Aorta (tissue), 5 donors: ENCODE measurements at regions not wholly inside any gene's neighbourhood (a gene's known extent, or its start where the extent isn't known, plus 50 kb on each side); places are given as distances from the start of the nearest gene placed in this dataset.

Source experiments
- ATAC-seq: fragments of 200-7000 bp; cut with Tn5 transposase; one replicate; pipeline ENCODE4 v1.9.1; 2022; ENCODE audit warnings: moderate library complexity; ENCODE audit not compliant: low FRiP score
- DNase-seq, 2 donors: peaks; one replicate each; pipeline ENCODE4 v3.0.0-alpha.2; 2020
- H3K27ac ChIP-seq, 2 donors: one replicate each; pipeline ENCODE4 v1.5.1; 2013; ENCODE audit warnings: low read length in 2 of 2, mild to moderate bottlenecking in 2 of 2, moderate library complexity in 2 of 2, control low read depth in 1 of 2, inconsistent platforms in 1 of 2, low read depth in 1 of 2
- H3K27me3 ChIP-seq, 2 donors: one replicate each; pipeline ENCODE4 v1.6.1; 2013; ENCODE audit warnings: control low read depth in 1 of 2, low read length in 1 of 2, mild to moderate bottlenecking in 1 of 2, moderate library complexity in 1 of 2; ENCODE audit not compliant: insufficient read depth in 2 of 2, control insufficient read depth in 1 of 2
- H3K36me3 ChIP-seq, 2 donors: one replicate each; pipeline ENCODE4 v1.6.1; 2013; ENCODE audit warnings: control low read depth in 1 of 2, low read length in 1 of 2, mild to moderate bottlenecking in 1 of 2; ENCODE audit not compliant: insufficient read depth in 2 of 2, control insufficient read depth in 1 of 2
- H3K4me1 ChIP-seq, 2 donors: one replicate each; pipeline ENCODE4 v1.6.1; 2013; ENCODE audit warnings: low read length in 2 of 2, control low read depth in 1 of 2, mild to moderate bottlenecking in 1 of 2, moderate library complexity in 1 of 2; ENCODE audit not compliant: insufficient read depth in 2 of 2, control insufficient read depth in 1 of 2
- H3K4me3 ChIP-seq, 2 donors: one replicate each; pipeline ENCODE4 v1.5.1; 2013; ENCODE audit warnings: low read length in 2 of 2, control low read depth in 1 of 2, mild to moderate bottlenecking in 1 of 2
- H3K9me3 ChIP-seq: one replicate; pipeline ENCODE4 v1.6.1; 2013; ENCODE audit warnings: mild to moderate bottlenecking, low read length; ENCODE audit not compliant: control insufficient read depth
- WGBS, 2 donors: extraction: QIAGEN DNeasy Blood & Tissue Kit; methylation state at CpG; one replicate each; pipeline ENCODE4 v1.1.7; 2013; 5-methylcytosine and 5-hydroxymethylcytosine counted together
- intact Hi-C, 2 donors: fragments of 100-400 bp; cut with DNase I; formaldehyde crosslinking; loops; one replicate each; pipeline versions ENCODE4 v1.14.2 to v1.15.0; 2022
- donor health status: healthy with polysubstance abuse.
- donor health status: Bipolar disorder and iron deficiency.
- donor health status: DM: no; HTN: no; CAD: no.
- donor health status: DM: no; HTN: no; CAD: no.
- donor health status: DM: yes; HTN: yes; CAD: no.

DNA sequence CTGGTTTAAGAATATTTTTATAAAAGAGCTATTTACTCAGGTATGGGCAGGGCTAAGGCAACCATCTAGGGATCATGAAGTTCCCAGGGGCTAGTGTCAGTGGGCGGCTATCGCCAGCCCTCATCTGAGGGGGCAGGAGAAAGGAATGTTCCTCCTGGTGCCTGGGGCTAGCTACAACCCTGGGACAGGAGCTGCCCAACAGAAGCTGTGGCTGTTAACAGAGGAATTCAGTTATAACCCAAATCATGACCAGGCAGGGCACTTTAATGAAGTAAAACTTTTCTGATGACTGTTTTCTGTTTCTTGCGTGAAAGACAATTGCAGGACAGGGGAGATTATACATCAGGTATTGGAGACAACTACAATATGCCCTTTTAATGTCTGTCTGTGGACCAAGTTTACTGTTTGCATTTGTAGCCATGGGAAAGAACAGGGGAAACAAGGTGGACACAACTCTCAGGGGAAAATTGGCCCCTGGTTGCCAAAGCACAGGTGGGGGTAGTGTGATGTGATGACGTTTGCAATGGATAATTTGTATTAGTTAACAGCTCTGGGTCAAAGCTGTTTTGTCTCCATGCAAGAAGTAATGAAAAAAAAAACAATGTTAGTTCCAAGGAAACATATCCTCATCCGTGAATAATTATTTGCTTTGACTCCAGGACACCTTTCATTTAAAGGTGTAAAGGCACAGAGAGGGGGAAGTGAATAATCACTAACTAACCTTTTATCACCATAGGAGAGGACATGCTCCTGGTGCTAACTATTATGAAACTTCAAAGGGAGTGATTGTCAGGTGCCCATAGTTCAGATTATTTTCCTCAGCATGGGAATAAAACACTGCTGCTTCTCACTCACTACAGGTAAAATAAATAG lies 105.2 kb downstream of the TSEN15 start:
- ATAC-seq = no peak
- Histone ChIP-seq H3K27ac (no peak overlapping the region), H3K36me3 (no peaks in the 10 kb centered on the region), H3K4me1 (no peaks in the 10 kb centered on the region), H3K9me3 (no peaks in the 10 kb centered on the region), H3K4me3 (no peak overlapping the region), H3K27me3 (no peaks in the 10 kb centered on the region)
- WGBS, 2 donors = 77 to 79% methylated on average over 5 of the region's 5 CpGs
- no peak for DNase-seq
- intact Hi-C loops = no loop called here

DNA sequence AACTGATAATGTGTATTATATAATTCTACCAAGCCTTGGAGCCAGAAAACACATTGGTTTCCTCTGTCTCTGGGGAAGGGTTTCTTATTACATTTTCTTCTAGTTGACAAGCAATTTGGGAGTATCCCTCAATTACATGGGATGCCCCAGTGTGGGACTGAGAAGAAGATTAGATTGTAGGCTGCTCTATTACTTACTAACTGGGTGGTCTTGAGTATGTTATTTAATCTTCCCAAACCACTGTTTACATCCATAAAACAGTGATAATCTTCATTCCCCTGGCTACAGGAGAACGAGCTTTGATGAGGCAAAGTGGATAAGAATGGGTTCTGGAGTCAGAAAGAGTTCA lies 105.8 kb downstream of the TSEN15 start:
- Histone ChIP-seq H3K27ac (no peak overlapping the region), H3K9me3 (no peaks in the 10 kb centered on the region), H3K36me3 (no peaks in the 10 kb centered on the region), H3K4me1 (no peaks in the 10 kb centered on the region), H3K27me3 (no peaks in the 10 kb centered on the region), H3K4me3 (no peak overlapping the region)
- no peak for DNase-seq
- intact Hi-C loops = no loop called here
- no peak for ATAC-seq
- WGBS, 2 donors = 77 to 84% methylated on average over 1 of the region's 1 CpG

DNA sequence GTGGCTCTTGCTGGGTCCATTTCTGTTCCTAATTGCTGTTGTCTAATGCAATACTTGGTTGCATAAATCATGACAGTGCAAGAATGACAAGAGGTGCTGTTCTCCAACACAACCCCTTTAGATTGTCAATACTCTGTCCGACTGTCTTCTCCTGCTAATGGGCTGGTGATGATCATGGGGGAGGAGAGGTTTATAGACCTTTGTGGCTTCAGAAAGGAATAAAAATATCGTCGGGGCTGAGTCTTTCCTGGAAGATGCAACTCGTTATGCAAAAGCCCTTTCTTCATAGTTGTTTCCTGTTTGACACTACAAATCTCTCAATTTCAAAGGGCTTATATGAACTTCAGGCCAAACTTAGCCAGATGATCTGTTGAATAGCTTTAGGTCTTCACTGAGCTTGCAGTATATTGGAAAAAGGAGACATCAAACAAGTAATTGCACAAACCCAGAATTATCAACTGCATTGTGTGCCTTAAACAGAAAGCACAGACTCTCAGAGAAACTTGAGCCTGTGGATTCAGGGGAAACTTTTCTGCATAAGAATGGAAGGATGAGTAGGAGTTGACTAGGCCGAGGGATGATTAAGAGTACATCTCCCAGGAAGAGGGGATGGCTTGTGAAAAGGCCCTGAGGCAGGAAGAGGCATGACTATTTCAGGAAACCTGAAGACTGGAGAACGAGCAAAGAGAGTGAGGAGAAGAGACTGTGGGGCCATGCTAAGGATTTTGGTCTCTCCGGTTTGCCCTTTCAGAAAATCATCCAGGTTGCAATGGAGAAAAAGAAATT lies 107.6 kb downstream of the TSEN15 start:
- Histone ChIP-seq H3K4me1 (no peaks in the 10 kb centered on the region), H3K27me3 (no peaks in the 10 kb centered on the region), H3K27ac (no peak overlapping the region), H3K9me3 (no peaks in the 10 kb centered on the region), H3K4me3 (no peak overlapping the region), H3K36me3 (no peaks in the 10 kb centered on the region)
- 88 to 94% methylated on average over 7 of the region's 7 CpGs for WGBS, 2 donors
- intact Hi-C loops = no loop called here
- DNase-seq (no peak), ATAC-seq (no peak)

DNA sequence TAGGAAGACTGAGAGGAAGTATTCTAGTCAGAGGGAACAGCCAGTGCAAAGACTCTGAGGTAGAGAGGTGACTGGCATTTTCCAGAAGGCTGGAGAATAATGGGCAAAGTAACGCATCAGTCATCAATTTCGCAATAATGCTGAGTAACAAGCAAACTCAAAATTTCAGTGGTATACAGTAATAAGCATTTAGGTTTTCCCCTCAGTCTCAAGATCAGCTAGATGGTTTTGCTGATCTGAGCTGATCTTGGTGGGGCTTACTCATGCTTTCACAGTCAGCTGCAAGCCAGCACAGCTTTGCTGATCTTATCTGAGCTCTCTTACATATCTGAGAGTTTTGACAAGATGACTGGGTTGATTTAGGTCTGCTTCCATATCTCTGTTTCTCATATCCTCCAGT lies 108.7 kb downstream of the TSEN15 start:
- no peak overlapping the region for H3K4me3 ChIP-seq
- intact Hi-C loops = no loop called here
- H3K27ac ChIP-seq = no peak overlapping the region
- WGBS, 2 donors = 90 to 94% methylated on average over 2 of the region's 2 CpGs
- no peaks in the 10 kb centered on the region for H3K27me3 ChIP-seq
- ATAC-seq (no peak), DNase-seq (no peak)
- no peaks in the 10 kb centered on the region for H3K36me3 ChIP-seq
- H3K4me1 ChIP-seq = no peaks in the 10 kb centered on the region
- H3K9me3 ChIP-seq = peaks cover 2% of the 10 kb centered on the region

DNA sequence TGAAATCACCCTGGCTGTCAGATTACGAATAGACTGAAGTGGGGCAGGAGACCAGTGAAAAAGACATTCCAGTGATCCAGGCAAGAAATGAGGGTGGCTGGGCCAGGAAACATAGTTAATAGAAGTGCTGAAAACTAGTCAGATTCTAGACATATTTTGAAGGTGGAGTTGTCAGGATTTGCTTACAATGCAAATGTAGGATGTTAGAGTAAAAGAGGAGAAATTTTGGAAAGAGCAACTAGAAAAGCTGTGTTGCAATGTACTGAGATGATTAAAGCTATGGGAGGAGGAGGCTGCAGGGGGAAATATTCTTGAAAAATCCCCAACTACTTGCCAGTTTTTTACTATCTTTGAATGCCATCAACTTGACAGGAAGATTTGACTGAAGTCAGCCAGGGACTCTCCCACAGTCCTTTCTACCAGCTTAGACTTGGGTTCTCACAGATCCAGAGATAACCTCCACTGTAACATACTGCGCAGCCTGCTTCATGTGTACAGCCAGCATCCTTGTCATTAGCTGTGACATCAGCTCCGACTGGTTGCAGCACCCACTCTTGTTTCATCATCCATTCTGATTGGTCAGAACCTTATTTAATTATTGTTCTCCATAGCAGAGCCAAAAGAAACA lies 109.7 kb downstream of the TSEN15 start:
- Histone ChIP-seq H3K27ac (no peak overlapping the region), H3K27me3 (no peaks in the 10 kb centered on the region), H3K36me3 (no peaks in the 10 kb centered on the region), H3K4me1 (no peaks in the 10 kb centered on the region), H3K4me3 (no peak overlapping the region), H3K9me3 (peaks cover 2% of the 10 kb centered on the region)
- intact Hi-C loops = no loop called here
- 45 to 52% methylated on average over 3 of the region's 3 CpGs for WGBS, 2 donors
- ATAC-seq = peak; percentile 69
- no peak for DNase-seq

DNA sequence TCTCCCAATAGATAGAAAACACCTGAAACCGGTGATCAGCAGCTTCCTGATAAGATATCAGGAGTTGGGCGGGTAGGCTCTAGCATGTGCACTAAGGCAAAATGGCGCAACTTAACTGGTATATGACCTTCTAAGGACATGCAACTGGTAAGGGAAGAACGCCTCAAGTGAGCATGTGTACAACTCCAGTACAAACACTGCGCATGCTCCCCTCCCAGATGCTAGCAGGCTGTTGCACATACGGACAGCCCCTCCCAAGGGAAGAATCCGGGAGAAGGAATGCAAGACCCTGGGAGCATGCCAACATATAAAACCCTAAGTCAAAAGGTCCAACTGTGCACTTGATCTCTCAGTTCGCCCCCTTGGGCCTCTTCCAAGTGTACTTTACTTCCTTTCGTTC lies 110.8 kb downstream of the TSEN15 start:
- Histone ChIP-seq H3K4me3 (no peak overlapping the region), H3K27me3 (no peaks in the 10 kb centered on the region), H3K36me3 (no peaks in the 10 kb centered on the region), H3K27ac (no peak overlapping the region), H3K4me1 (no peaks in the 10 kb centered on the region), H3K9me3 (peaks cover 2% of the 10 kb centered on the region)
- no peak for DNase-seq
- no peak for ATAC-seq
- WGBS, 2 donors = 80 to 81% methylated on average over 9 of the region's 9 CpGs
- intact Hi-C loops = no loop called here

DNA sequence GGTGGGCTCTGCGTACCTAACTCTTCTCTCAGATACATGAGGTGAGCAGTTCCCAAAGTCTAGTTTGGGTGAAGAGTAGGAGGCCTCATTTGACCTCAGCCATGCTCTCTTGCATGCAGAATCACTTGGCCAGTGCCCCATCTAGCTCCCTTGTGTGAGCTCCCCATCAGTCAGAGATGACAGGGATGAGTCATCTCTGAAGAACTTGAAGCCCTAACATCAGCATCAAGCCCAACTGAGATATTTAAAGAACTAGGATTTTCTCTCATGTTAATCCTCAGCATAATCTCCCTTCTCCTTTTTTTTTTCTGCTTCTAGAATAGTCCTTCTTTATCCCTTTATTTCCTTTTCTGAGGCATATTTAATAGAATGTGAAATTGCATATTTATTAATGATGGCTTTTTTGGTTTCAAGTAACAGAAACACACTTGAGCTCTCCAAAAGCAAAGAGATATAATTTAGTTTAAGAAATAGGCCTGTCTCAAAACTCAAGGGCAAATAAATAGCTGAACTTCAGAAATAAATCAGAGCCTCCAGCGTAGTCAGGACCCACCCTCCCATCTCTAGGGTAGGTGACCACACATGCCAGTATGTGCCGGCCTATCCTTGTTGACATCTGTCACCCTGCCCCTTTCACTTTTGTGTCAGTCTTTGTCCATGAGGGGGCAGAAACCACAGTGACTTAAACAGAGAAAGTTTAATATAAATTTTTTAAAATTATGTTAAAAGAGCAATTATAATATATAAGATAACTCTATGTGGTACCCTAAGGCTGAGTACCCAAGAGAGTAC lies 112.3 kb downstream of the TSEN15 start:
- intact Hi-C loops = no loop called here
- WGBS, 2 donors = 86 to 88% methylated on average over 3 of the region's 3 CpGs

DNA sequence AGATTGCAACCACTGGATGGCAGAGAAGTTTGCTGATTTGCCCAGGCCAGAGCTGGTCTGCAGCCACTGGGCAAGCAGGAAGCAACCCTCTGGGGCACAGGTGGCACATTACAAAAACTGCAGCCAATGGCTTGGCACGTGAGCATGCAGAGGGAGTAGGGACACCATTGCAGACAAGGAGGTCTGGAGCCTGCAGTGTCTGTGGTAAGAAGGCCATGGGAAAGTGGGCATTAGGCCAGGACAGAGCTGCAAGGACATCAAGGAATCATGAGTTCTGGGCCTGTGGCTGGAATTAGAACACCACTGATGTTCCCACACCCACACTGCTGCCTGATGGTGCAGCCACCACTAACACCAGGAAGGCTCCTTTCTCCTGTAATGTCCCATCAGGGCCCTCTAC lies 113.0 kb downstream of the TSEN15 start:
- no peak overlapping the region for H3K27ac ChIP-seq
- DNase-seq = no peak
- 95 to 98% methylated on average over 1 of the region's 1 CpG for WGBS, 2 donors

More for the DNA sequence above, 112.3 kb downstream of the TSEN15 start:
- DNase-seq (no peak), ATAC-seq (no peak)
- Histone ChIP-seq H3K4me3 (no peak overlapping the region), H3K27ac (no peak overlapping the region), H3K36me3 (no peaks in the 10 kb centered on the region), H3K4me1 (no peaks in the 10 kb centered on the region), H3K9me3 (peaks cover 2% of the 10 kb centered on the region), H3K27me3 (no peaks in the 10 kb centered on the region)

More for the DNA sequence above, 113.0 kb downstream of the TSEN15 start:
- Histone ChIP-seq H3K4me3 (no peak overlapping the region), H3K4me1 (no peaks in the 10 kb centered on the region), H3K27me3 (no peaks in the 10 kb centered on the region), H3K9me3 (peaks cover 2% of the 10 kb centered on the region), H3K36me3 (no peaks in the 10 kb centered on the region)
- no peak for ATAC-seq
- intact Hi-C loops = no loop called here
